HG02938 (cell line): ENCODE measurements at regions not wholly inside any gene's neighbourhood (a gene's known extent, or its start where the extent isn't known, plus 50 kb on each side); places are given as distances from the start of the nearest gene placed in this dataset.

Experiments used
- ATAC-seq: cut with Tn5 transposase; IDR thresholded peaks from one replicate; pipeline ENCODE4 v1.9.1; 2021; ENCODE audit warnings: mild to moderate bottlenecking, moderate library complexity; ENCODE audit not compliant: unreplicated experiment

DNA sequence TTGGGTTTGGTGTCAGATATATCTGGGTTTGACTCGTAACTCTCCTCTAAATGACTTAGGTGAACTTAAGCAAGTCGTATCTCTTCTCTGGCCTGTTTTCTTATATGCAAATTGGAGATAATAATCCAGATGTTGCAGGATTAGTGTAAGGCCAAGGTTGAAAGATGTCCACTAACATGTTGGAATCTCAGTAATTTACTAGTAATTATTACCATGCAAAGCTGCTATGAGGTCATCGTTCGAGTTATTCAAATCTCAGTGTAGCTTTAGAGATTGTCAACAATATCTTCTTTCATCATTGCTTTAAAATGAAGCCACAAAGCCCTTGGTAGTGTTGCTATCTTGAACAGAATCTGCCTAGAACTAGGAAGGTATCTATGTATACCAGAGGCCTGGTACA is 437.7 kb upstream of the KLF4 start:
- no peak for ATAC-seq

DNA sequence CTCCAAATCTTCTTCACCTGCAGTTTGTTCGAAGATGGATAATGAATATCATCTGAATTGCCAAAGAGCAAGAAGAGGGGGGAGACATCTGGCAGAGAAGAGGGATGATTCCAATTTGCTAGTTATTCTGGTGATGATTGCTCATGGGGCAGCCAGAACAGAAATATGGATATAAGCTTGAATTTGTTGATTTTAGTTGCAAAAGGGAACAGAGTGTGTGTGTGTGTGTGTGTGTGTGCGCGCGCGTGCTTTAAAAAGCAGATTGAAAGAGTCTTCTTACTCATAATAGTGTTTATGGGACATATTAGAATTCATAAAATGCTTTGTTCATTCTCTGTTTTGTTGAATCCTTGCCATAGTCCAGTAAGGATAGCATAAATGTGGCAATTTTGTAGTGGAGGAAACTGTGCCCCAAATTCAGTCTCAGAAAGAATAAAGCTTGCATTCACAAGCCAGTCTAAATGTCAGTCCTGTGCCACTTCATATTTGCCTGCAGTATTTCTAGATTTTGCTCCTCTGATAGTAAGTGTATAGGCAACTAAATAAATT is 436.3 kb upstream of the KLF4 start:
- ATAC-seq = no peak

DNA sequence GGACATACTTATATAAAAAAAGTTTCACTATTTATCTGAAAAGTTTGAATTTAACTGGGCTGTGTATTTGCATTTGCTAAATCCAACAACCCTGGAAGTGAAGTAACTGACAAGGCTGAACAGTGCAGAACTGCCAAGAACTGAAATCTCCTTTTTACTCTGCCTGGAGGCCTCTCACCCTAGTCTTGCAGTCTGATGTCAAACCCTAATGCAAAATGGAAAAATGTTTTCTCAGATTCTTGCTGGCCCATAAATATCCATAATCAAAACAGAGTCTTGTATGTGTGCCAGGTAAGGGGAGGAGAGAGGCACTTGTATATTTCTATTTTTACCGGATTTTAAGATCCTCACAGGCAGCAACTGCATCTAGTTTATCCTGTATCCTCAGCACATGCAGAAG is 432.7 kb upstream of the KLF4 start:
- no peak for ATAC-seq

DNA sequence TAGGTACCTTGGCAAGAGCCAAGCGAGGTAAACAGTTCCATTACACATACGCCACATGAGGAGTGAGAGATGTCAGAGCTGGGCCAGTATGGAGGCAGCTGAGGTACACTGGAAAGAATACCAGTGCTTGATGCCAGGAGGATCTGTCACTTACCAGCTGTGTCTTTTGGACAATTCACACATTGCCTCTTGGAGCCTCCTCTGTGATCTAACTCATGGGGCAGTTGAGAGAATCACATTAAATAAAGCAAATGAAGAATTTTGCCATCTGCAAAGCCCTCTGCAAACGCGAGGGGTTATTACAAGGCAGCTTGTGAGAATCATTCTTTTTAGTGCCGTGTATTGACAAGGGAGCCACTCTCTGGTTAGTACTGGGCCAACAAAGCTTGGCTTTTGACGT is 429.7 kb upstream of the KLF4 start:
- ATAC-seq = no peak

DNA sequence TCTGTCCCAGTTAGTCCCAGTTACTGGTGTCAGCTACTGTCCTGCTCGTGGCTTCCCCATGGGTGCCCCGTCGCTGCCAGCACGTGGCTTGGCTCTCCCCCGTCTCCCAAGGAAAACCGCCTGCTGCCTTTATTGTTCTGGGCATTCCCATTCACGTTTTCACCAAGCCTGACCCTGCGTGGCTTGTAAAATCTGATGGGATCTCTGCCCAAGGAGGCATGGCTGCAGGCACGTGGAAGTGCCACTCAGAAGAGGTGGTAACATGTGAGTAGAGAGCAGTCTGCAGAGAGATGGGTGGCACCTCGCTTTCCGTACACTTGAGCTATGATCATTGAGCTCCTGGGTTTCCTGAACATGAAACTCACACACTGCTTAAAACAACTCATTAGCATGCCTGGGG is 429.2 kb upstream of the KLF4 start:
- no peak for ATAC-seq

DNA sequence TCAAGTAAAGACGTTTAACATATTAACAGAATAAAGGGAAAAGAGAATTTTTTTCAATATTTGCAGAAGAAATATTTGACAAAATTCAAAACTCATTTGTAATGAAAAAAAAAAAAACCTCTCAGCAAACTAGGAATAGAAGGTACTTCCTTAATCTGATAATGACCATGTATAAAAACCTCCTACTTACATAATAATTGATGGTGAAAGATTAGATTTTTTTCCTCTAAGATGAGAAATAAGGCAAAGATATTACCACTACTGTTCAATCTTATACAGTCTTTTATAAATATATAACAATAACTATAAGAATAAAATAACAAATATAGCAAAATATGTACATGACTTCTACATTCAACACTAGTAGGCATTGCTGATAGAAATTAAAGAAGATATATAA is 424.6 kb upstream of the KLF4 start:
- ATAC-seq = no peak

DNA sequence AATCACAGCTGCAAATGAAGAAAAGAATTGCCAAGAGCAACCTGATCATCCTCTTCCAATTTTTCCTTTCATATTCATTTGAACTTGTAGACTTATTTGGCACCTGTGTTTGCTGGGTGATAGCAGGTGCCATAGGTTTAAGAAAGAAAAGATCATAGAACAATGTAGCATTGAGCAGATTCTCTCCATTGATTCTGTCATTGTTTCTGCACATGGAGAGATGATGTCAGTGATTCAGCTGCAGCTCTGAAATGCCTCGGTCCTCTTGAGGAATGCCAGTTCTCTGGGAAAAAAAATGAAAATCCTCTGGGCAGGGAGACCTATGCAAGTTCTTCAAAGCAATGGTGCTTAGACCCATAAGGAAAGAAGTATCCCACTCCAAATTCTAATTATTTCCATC is 418.1 kb upstream of the KLF4 start:
- ATAC-seq = no peak

DNA sequence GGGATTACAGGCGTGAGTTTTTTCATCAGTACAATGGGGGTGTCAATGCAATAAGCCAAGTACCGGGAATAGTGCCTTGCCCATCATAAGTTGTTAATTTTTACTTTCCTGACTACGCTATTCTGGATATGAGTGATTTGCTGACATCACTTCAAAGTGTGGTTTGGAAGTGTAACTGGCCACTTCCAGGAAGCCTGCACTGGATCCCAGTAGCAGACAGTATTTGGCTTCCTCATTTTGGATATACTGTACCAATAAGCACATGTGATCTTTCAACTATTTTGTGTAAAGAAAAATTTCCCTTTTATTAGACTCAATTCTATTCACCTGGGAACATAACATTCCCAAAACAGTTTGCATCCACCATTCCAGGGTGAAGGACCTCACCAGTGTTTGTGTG is 417.7 kb upstream of the KLF4 start:
- ATAC-seq = no peak

DNA sequence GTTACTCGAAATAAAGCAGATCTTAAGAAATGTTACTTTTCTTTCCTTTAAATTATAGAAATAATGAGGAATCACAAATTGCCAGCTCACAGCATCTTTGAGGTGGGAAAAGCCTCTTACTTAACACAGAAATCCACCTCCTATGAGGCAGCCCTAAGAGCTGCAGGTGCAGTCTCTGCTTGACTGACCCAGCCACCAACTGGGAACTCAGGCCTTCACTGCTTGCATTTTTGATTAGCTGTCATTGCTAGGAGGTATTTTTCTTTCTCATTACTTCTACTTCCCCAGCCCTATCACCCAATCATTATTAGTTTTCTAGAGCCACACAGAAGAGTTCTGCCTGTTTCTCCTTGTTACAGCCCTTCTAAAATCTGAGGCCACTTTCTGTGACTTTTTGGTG is 416.5 kb upstream of the KLF4 start:
- no peak for ATAC-seq

DNA sequence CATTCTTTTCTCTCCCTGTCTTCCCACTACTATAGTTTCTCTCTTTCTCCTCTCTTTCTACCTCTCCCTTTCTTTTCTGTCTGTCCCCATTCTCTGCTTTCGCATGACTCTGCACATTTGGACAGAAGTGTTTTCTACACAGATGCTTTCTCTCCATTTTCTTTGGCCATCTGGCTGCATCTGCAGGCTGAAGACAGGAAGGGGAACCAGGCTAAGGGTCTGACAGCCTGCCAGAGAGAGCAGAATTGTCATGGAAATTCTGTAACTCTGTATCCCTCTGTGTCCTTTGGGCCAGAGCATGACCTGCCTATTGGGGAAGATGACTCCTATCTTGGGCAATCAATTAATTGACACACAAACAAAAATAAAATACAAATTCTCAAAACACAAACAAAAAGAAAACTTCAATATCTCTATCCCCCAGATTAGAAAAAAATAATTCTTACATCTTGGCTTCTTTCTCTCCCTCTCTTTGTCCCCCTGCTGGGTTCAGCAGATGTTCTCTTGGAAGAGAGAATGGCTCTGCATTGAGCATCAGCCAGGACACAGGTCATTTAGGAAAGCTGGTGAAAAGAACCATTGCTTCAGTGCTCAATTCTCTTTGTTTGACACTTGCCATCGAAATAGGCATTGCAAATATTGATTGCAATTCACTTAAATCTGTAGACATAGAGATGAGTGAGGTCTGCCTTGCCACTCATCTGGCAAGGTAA is 415.9 kb upstream of the KLF4 start:
- no peak for ATAC-seq

DNA sequence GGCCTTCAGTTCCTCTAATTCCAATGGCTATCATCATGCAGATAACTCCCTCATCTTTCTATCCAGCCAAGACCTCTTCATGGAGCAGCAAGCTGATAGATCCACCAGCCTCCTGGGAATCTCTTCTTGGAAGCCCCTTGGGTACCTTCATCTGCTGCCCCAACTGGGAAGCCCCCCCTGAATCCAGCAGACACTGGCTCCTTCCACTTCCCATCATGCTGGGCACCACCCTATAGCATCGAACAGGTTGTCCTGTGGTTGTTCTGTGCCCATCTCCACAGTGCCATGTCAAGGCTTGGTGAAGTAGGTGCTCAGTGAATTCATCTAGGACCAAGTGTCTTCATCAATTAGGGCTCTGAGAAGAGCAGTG is 410.4 kb upstream of the KLF4 start:
- no peak for ATAC-seq

DNA sequence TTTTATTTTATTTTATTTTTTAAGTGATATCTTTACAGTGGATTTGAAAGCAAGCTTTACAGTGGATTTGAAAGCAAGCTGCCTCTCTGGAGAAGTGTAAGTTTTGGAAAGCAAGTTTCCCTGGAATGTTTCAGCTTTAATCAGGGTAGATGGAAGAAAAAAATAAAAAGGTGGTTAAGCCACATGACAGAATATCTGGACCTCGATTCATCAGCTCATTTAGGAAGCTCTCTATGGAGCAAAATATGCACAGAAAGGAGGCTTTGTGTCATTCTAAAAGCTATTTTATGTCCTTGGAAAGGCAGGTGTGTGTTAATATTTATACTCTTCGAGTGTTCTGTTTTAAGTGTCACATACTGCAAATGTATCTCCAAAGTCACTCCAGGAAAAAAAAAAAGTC is 409.2 kb upstream of the KLF4 start:
- ATAC-seq = no peak

DNA sequence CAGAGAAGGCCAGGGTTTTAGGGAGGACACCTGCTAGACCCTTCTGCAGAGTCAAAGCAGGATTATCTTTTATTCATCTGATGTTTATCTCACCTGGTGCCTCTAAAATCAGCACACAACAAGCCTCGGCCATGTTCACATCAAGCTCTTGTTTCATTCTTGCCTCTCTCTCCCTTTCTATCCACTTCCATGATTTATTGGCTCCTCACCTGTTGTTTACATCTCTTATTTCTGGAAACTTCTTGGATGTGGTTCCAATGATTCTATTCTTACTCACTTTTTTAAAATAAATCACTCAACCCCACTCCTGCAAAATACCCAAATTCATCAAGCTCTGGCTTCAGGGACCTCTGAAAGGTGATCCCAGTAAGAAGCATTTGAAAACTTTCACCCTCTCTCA is 407.0 kb upstream of the KLF4 start:
- ATAC-seq = no peak

DNA sequence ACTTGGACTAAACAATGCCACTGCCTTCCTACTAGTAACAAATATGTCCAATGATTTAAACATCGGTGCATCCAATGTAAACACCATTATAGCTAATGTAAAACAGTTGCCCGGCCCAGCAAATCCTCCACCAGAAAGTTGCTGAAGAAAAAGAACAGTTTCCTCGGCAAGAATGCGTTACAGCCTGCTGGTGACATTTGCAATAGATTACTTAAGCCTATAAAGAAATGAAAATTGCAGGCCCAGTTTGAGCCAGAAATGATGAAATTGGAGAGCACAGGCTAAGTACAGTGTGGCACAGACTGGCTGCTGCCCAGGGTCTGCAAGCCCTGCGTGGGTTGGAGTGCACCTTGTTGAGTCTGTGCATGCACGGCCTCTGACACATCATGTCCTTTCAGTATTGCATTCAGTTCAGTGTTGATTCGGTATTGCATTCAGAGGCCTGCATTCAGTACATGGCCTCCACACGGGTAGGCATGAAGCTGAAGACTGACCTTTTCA is 406.0 kb upstream of the KLF4 start:
- no peak for ATAC-seq

DNA sequence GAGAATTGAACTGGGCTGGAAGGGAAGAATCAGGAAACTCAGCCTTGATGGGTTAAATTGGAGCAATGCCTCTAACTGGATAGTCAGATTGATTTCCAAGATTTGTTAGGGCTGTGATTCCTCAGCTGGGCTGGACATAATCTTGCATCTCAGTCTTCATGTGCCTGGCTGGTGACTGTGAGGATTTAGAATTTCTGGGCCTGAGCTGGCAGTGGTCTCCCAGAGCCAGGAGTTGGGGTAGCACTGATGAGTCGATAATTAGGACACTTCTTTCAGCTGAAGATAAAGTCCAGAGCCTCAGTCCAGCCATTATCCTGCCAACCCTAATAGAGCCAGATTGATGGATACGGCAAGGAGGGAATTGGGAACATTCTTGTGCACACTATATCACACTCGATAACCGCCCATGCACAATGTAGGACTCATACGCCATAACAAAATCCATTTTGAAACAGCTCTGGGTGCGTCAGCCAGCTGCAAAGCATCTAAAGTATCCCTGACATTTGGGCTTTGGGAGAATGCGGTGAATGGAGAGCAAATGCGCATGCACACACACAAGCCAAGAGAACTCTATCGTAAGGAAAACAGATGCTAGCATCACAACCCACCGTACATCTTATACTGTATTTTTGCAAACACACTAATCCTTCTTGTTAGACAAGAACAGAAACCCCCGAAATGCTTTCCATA is 405.1 kb upstream of the KLF4 start:
- no peak for ATAC-seq

DNA sequence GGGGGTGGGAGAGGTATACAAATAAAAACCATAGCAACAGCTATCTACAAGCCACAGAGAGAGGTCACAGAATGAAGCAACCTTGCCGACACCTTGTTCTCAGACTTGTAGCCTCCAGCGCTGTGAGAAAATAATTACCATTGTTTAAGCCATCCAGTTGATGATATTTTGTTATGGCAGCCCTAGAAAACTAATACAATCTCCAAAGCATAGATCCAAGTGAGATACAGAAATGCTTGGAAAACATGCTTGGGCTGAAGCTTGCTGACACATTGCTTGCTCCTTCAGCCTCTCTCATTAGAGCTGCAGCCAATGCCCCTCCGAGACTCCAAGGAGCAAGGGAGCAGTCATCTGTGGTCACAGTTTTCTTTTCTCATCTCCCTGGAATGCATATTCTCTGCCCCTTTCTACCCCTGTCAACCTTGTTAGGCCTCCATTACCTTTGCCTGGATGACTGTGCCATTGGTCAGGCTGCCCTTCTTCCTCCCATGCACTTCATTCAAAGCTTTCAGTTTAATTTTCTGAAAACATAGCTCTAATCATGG is 401.4 kb upstream of the KLF4 start:
- no peak for ATAC-seq

DNA sequence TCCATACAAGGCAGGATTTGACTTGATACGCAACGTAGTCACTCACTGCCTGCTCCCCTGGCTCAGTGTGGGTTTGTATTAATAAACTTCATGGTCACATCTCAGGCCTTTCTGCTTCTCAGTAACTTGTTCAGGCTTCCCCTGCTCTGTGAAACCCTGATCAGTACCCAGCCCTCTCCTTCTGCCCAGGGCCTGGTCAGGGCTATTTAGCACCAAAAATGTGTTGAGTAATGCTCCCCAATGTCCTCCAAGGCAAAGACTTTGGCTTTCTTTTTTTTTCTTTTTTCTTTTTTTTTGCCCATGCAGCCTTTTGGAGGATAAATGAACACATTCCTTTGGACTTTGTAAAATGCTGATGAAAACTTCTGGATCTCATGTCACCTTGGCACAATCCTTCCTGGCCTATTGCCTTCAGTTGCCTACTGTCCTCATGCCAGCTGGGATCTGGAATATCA is 399.2 kb upstream of the KLF4 start:
- no peak for ATAC-seq

DNA sequence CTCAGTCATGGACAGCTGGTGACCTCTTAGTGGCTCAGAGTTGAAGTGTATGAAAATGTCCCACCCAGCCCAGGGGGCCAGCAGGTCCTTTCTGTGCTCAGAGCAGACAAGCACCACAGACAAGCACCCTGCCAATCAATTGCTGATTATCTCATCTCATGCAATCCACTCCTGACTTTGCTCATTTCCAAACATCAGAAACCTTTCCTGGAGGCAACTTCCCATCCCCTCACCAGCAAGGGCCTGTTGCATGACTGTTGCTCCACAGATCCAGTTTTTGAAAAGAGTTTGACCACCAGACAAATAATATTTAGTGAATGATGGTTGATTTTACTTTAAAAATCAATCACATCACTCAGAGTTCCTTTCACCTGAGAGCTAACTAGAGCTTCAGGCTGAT is 397.3 kb upstream of the KLF4 start:
- ATAC-seq = no peak

DNA sequence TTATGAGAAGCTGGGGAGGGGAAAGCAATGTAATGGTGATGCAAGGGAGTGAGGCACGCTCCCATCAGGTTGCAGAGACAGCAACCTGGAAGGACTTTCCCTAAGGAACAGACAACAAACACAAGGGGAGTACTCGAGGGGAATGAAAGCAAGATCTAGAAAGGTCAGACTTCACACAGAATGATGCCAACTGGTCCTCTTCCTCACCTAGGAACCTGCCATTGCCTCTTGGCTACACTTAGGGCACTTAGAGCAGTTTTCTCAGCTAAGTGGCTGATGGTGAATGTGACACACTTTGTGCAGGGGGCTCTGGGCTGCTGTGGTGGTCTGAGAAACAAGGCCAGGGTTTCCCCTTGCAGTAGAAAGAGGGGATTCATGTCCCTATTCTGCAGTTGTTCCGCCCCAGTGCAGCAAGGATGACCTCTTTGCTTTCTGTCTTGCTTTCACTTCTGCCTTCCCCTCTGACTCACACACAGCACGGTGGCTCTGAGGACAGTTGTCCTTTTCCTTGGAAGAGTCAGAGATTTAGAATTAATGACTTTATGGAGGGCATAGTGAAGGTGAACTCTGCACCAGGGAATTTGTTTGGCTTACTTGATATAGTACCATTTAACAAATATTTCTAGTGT is 394.0 kb upstream of the KLF4 start:
- ATAC-seq = peak; percentile 93

DNA sequence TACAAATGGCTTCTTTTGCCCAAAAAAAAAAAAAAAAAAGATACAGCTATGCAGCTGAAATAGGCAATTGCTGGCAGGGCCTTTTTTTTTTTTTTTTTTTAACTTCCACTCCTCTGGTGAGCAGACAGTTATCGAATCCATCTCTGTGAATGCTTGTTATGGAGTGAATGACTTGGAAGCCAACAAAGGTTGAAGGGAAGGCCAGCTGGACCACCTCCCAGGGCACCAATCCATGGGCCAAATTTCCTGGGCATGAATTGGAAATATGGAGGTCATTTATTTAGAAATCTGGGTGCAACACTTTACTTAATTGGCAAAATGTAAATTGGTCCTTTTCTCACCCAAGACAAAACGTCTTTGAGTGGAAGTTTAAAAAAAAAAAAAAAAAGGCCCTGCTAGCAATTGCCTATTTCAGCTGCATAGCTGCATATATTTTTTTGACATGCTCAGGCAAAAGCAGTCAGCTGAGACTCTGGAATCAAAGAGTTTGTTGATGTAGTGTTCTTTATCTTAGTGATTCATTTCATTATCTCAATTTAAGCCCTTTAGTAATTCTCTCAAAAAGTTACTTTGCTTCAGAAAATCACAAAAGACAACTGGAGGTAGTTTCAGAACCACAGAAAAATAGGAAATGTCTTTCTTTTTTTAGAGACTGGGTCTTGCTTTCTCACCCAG is 392.2 kb upstream of the KLF4 start:
- no peak for ATAC-seq

DNA sequence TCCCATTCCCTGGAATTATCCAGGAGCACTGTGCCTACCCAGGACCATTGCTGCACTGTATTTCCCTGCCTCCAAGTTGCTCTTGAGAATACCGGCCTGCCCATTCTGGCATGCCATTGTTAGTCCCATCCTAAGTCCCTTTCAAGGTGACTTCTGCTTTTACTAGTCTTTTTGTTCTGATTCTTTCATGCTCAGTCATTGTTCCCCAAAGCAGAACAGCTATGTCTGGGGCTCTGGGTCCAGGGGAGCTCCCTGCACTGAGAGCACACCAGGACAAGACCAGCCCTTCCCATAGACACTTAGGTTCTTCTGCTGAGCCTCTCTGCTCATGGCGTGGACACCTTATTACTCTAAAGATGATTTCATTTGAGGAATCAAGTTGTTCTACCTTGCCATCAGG is 388.9 kb upstream of the KLF4 start:
- no peak for ATAC-seq
